H9 (cell line): ENCODE measurements at regions not wholly inside any gene's neighbourhood (a gene's known extent, or its start where the extent isn't known, plus 50 kb on each side); places are given as distances from the start of the nearest gene placed in this dataset.

Experiments used
- DNase-seq: peaks from one replicate; pipeline ENCODE4 v3.0.0-alpha.2; 2017
- H2AFZ ChIP-seq: one replicate; pipeline ENCODE4 v1.6.1; 2013; ENCODE audit warnings: mild to moderate bottlenecking, low read length, control low read depth, moderate library complexity
- H2AK5ac ChIP-seq: 2 replicates; pipeline ENCODE4 v1.6.1; 2013; ENCODE audit warnings: low read length, control low read depth, mixed read lengths; ENCODE audit not compliant: insufficient read length
- H2BK120ac ChIP-seq: one replicate; pipeline ENCODE4 v1.6.1; 2013; ENCODE audit warnings: low read depth, mild to moderate bottlenecking, low read length, control low read depth, inconsistent platforms; ENCODE audit not compliant: poor library complexity, severe bottlenecking
- H2BK12ac ChIP-seq: 2 replicates; pipeline ENCODE4 v1.6.1; 2013; ENCODE audit warnings: low read length, control low read depth, mixed read lengths, low read depth; ENCODE audit not compliant: insufficient read length
- H2BK15ac ChIP-seq: 2 replicates; pipeline ENCODE4 v1.6.1; 2013; ENCODE audit warnings: low read depth, low read length, control low read depth
- H2BK20ac ChIP-seq: one replicate; pipeline ENCODE4 v1.6.1; 2013; ENCODE audit warnings: low read depth, mild to moderate bottlenecking, low read length, control low read depth, inconsistent platforms; ENCODE audit not compliant: poor library complexity, severe bottlenecking
- H2BK5ac ChIP-seq: 2 replicates; pipeline ENCODE4 v1.6.1; 2013; ENCODE audit warnings: low read length, control low read depth, mixed read lengths; ENCODE audit not compliant: insufficient read length
- H3K14ac ChIP-seq: 2 replicates; pipeline ENCODE4 v1.6.1; 2013; ENCODE audit warnings: low read length, control low read depth; ENCODE audit not compliant: insufficient read depth
- H3K18ac ChIP-seq: 2 replicates; pipeline ENCODE4 v1.6.1; 2013; ENCODE audit warnings: low read depth, mild to moderate bottlenecking, mixed read lengths, low read length, control low read depth; ENCODE audit not compliant: insufficient read length
- H3K23ac ChIP-seq: 2 replicates; pipeline ENCODE4 v1.6.1; 2013; ENCODE audit warnings: low read length, control low read depth, mixed read lengths, low read depth; ENCODE audit not compliant: insufficient read length
- H3K23me2 ChIP-seq: 2 replicates; pipeline ENCODE4 v1.6.1; 2013; ENCODE audit warnings: low read depth, mild to moderate bottlenecking, mixed read lengths, low read length, control low read depth; ENCODE audit not compliant: insufficient read length, poor library complexity, severe bottlenecking
- H3K27ac ChIP-seq: 2 replicates; pipeline ENCODE4 v1.5.1; 2013; ENCODE audit warnings: low read length, control low read depth, mixed read lengths, low read depth; ENCODE audit not compliant: insufficient read length
- H3K27me3 ChIP-seq: 2 replicates; pipeline ENCODE4 v1.6.1; 2013; ENCODE audit warnings: low read length, control low read depth, inconsistent platforms; ENCODE audit not compliant: insufficient read depth
- H3K4ac ChIP-seq: 2 replicates; pipeline ENCODE4 v1.6.1; 2013; ENCODE audit warnings: low read depth, mild to moderate bottlenecking, control low read depth, inconsistent platforms, low read length, moderate library complexity
- H3K4me1 ChIP-seq: 2 replicates; pipeline ENCODE4 v1.6.1; 2013; ENCODE audit warnings: low read length, control low read depth, inconsistent platforms; ENCODE audit not compliant: insufficient read depth
- H3K4me2 ChIP-seq: 2 replicates; pipeline ENCODE4 v1.6.1; 2013; ENCODE audit warnings: low read length, control low read depth, mixed read lengths; ENCODE audit not compliant: insufficient read length, insufficient read depth
- H3K56ac ChIP-seq: 2 replicates; pipeline ENCODE4 v1.6.1; 2013; ENCODE audit warnings: low read depth, mild to moderate bottlenecking, mixed read lengths, low read length, control low read depth; ENCODE audit not compliant: insufficient read length
- H3K79me1 ChIP-seq: 2 replicates; pipeline ENCODE4 v1.6.1; 2013; ENCODE audit warnings: low read depth, mild to moderate bottlenecking, moderate library complexity, low read length, control low read depth, inconsistent platforms; ENCODE audit not compliant: insufficient read depth, poor library complexity, severe bottlenecking
- H3K79me2 ChIP-seq: 2 replicates; pipeline ENCODE4 v1.6.1; 2013; ENCODE audit warnings: low read length, control low read depth, inconsistent platforms; ENCODE audit not compliant: insufficient read depth
- H3K9ac ChIP-seq: 2 replicates; pipeline ENCODE4 v1.6.1; 2013; ENCODE audit warnings: low read length, control low read depth, mixed read lengths; ENCODE audit not compliant: insufficient read length; ENCODE audit errors: extremely low read depth
- H3K9me3 ChIP-seq: one replicate; pipeline ENCODE4 v1.6.1; 2013; ENCODE audit warnings: low read depth, low read length, inconsistent platforms; ENCODE audit not compliant: control insufficient read depth
- H3T11ph ChIP-seq: one replicate; pipeline ENCODE4 v1.6.1; 2013; ENCODE audit warnings: mild to moderate bottlenecking, low read length, control low read depth, inconsistent platforms
- H4K20me1 ChIP-seq: one replicate; pipeline ENCODE4 v1.6.1; 2013; ENCODE audit not compliant: control insufficient read depth, insufficient read length, insufficient read depth
- H4K5ac ChIP-seq: 2 replicates; pipeline ENCODE4 v1.6.1; 2013; ENCODE audit warnings: low read depth, mild to moderate bottlenecking, mixed read lengths, low read length, control low read depth; ENCODE audit not compliant: insufficient read length
- H4K8ac ChIP-seq: replicated peaks from 2 replicates; pipeline ENCODE4 v1.6.1; 2013; ENCODE audit warnings: low read length, control low read depth, mixed read lengths, low read depth; ENCODE audit not compliant: insufficient read length
- H4K91ac ChIP-seq: 2 replicates; pipeline ENCODE4 v1.6.1; 2013; ENCODE audit warnings: low read depth, mild to moderate bottlenecking, moderate library complexity, mixed read lengths, low read length, control low read depth; ENCODE audit not compliant: insufficient read length
- H3K27ac Mint-ChIP-seq, 3 experiments: 2 replicates in 2 of 3; 3 replicates in 1 of 3; pipeline ENCODE4 v1.8.0; 2020 to 2021; ENCODE audit warnings: mixed read lengths in 3 of 3, mild to moderate bottlenecking in 1 of 3, moderate library complexity in 1 of 3
- H3K27me3 Mint-ChIP-seq: 2 replicates; pipeline ENCODE4 v1.8.0; 2021; ENCODE audit warnings: low read depth, mild to moderate bottlenecking, moderate library complexity, mixed read lengths
- H3K36me3 Mint-ChIP-seq, 3 experiments: 2 replicates in 2 of 3; 3 replicates in 1 of 3; pipeline ENCODE4 v1.8.0; 2020 to 2021; ENCODE audit warnings: low read depth in 3 of 3, mixed read lengths in 3 of 3; ENCODE audit not compliant: insufficient read depth in 1 of 3
- H3K4me1 Mint-ChIP-seq, 2 experiments: 2 replicates each; pipeline ENCODE4 v1.8.0; 2020; ENCODE audit warnings: mixed read lengths in 2 of 2
- H3K4me3 Mint-ChIP-seq, 2 experiments: 2 replicates in 1 of 2; 3 replicates in 1 of 2; pipeline ENCODE4 v1.8.0; 2020 to 2021; ENCODE audit warnings: mild to moderate bottlenecking in 2 of 2, mixed read lengths in 2 of 2, moderate library complexity in 1 of 2
- H3K9me3 Mint-ChIP-seq, 2 experiments: 2 replicates in 1 of 2; 3 replicates in 1 of 2; pipeline ENCODE4 v1.8.0; 2020; ENCODE audit warnings: mild to moderate bottlenecking in 2 of 2, mixed read lengths in 2 of 2, moderate library complexity in 1 of 2
- WGBS: extraction: QIAGEN DNeasy Blood & Tissue Kit; methylation state at CpG from one replicate; pipeline ENCODE4 v1.1.7; 2013; ENCODE audit warnings: missing lambda C conversion rate, low lambda C conversion rate, mixed read lengths; ENCODE audit not compliant: insufficient read length; ENCODE audit errors: extremely low coverage; 5-methylcytosine and 5-hydroxymethylcytosine counted together
- TF ChIP-seq, protein P1 (sequence below): fragments of 200-600 bp; sonication (generic); conservative IDR thresholded peaks from 3 replicates; pipeline ENCODE4 v1.8.0; 2021; ENCODE audit warnings: antibody characterized with exemption, mild to moderate bottlenecking

DNA sequence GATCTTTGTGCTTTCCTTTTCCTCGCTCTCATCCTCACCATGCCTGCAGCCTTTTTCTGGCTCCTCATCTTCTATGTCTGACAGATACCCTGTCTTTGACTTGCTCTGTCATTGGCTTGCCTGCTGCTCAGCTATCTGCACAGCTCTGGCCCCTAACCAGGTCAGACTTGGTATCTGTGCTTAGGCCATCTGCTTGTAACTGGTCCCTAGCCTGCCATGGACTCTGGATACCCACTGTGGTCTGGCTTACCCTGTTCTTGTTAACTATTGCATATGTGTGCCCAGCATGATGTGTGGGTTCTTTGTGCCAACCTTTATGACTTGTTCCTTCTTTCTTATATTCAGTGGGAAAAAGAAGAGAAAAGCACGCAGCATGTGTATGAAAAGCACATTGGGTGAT is 109.7 kb upstream of the ROPN1 start:
- Histone ChIP-seq H3K27ac (no peak overlapping the region), H2BK120ac (no peak overlapping the region), H3K23ac (no peak overlapping the region), H4K5ac (no peak overlapping the region), H2BK20ac (no peak overlapping the region), H3T11ph (no peak overlapping the region), H3K79me1 (no peaks in the 10 kb centered on the region), H3K9me3 (no peaks in the 10 kb centered on the region), H4K20me1 (no peaks in the 10 kb centered on the region), H2BK12ac (no peak overlapping the region), H4K8ac (no peak overlapping the region), H3K9ac (no peak overlapping the region), H3K4me2 (no peak overlapping the region), H4K91ac (no peak overlapping the region), H2BK15ac (no peak overlapping the region), H2AK5ac (no peak overlapping the region), H3K4ac (no peak overlapping the region), H3K27me3 (no peaks in the 10 kb centered on the region), H3K79me2 (no peaks in the 10 kb centered on the region), H3K56ac (no peak overlapping the region), H3K23me2 (no peaks in the 10 kb centered on the region), H3K18ac (no peak overlapping the region), H2AFZ (no peak overlapping the region), H3K4me1 (no peaks in the 10 kb centered on the region), H3K14ac (no peak overlapping the region), H2BK5ac (no peak overlapping the region)
- Mint-ChIP-seq H3K27ac (0 out of 7 replicates have a peak overlapping the region, but pooled peaks of 1 of the 3 experiments have one; percentile 0), H3K4me3 (no peak overlapping the region), H3K36me3 (no peaks in the 10 kb centered on the region), H3K9me3 (no peaks in the 10 kb centered on the region), H3K4me1 (peaks cover 3% of the 10 kb centered on the region in 2 experiments; a peak in 1 of 4 replicates), H3K27me3 (peaks cover 3% of the 10 kb centered on the region; the same call in 1 of the 2 replicates)
- WGBS: no CpG with 5 or more reads among the region's 2 CpGs
- TF ChIP-seq, protein P1, sequence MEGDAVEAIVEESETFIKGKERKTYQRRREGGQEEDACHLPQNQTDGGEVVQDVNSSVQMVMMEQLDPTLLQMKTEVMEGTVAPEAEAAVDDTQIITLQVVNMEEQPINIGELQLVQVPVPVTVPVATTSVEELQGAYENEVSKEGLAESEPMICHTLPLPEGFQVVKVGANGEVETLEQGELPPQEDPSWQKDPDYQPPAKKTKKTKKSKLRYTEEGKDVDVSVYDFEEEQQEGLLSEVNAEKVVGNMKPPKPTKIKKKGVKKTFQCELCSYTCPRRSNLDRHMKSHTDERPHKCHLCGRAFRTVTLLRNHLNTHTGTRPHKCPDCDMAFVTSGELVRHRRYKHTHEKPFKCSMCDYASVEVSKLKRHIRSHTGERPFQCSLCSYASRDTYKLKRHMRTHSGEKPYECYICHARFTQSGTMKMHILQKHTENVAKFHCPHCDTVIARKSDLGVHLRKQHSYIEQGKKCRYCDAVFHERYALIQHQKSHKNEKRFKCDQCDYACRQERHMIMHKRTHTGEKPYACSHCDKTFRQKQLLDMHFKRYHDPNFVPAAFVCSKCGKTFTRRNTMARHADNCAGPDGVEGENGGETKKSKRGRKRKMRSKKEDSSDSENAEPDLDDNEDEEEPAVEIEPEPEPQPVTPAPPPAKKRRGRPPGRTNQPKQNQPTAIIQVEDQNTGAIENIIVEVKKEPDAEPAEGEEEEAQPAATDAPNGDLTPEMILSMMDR: no peak
- no peak for DNase-seq
